GM12878 (cell line): ENCODE measurements at regions not wholly inside any gene's neighbourhood (a gene's known extent, or its start where the extent isn't known, plus 50 kb on each side); places are given as distances from the start of the nearest gene placed in this dataset.

Source experiments
- ATAC-seq: fragments of 200-7000 bp; cut with Tn5 transposase; 3 replicates; pipeline ENCODE4 v1.9.1; 2020; ENCODE audit warnings: mild to moderate bottlenecking, moderate library complexity
- BruUV-seq: library from RNA; stranded (reverse); fragments of 400-500 nt; replicated peaks from 2 replicates; lab custom pipeline; 2021; lab: Mats Ljungman, UMichigan
- CTCF ChIA-PET: fragments of 300-600 bp; sonication (Branson Sonifier 250); formaldehyde crosslinking; extraction: SDS; loops from one replicate; lab custom pipeline; 2021; ENCODE audit warnings: inconsistent platforms; lab: Yijun Ruan, JAX
- POLR2A ChIA-PET: fragments of 350-600 bp; formaldehyde crosslinking; extraction: SDS; loops from one replicate; lab custom pipeline; 2021; ENCODE audit warnings: inconsistent platforms; lab: Charles Lee
- RAD21 ChIA-PET: fragments of 300-600 bp; sonication (Branson Sonifier 250); formaldehyde crosslinking; loops from one replicate; lab custom pipeline; 2023; ENCODE audit warnings: antibody characterized with exemption; ENCODE audit not compliant: unreplicated experiment; lab: Charles Lee
- SMC1A ChIA-PET: fragments of 300-600 bp; sonication (Branson Sonifier 250); formaldehyde crosslinking; loops from one replicate; lab custom pipeline; 2023; ENCODE audit not compliant: unreplicated experiment, uncharacterized antibody; lab: Charles Lee
- DNase-seq: peaks from one replicate; pipeline ENCODE4 v3.0.0-alpha.2; 2011; ENCODE audit warnings: low read depth, low spot score
- FAIRE-seq: peaks from 3 replicates; lab custom pipeline; 2011; peaks lifted over from hg19 to GRCh38; lab: Jason Lieb, UNC
- H2AFZ ChIP-seq: 2 replicates; pipeline ENCODE4 v1.6.0; 2011; ENCODE audit warnings: low read depth, low read length, control low read depth; ENCODE audit not compliant: control insufficient read depth
- H3K27ac ChIP-seq: 2 replicates; pipeline ENCODE4 v1.5.1; 2011; ENCODE audit warnings: control low read depth; ENCODE audit not compliant: control insufficient read depth, insufficient read depth
- H3K27me3 ChIP-seq, 2 experiments: replicated peaks in 1 of 2; 2 replicates each; pipeline versions ENCODE4 v1.6.0 to v1.6.1; 2011; ENCODE audit warnings: low read length in 1 of 2; ENCODE audit not compliant: control insufficient read depth in 2 of 2, insufficient read depth in 2 of 2
- H3K36me3 ChIP-seq, 2 experiments: 2 replicates each; pipeline ENCODE4 v1.5.1; 2011; ENCODE audit warnings: low read length in 1 of 2; ENCODE audit not compliant: control insufficient read depth in 2 of 2, insufficient read depth in 2 of 2
- H3K4me1 ChIP-seq: 2 replicates; pipeline ENCODE4 v1.6.1; 2011; ENCODE audit warnings: mild to moderate bottlenecking, low read length, moderate library complexity, mixed read lengths; ENCODE audit not compliant: control insufficient read depth, insufficient read depth
- H3K4me2 ChIP-seq: 2 replicates; pipeline ENCODE4 v1.6.0; 2011; ENCODE audit warnings: control low read depth; ENCODE audit not compliant: control insufficient read depth, insufficient read depth
- H3K4me3 ChIP-seq: fragments of 200-600 bp; sonication (generic); 2 replicates; pipeline ENCODE4 v1.5.1; 2016
- H3K79me2 ChIP-seq: 2 replicates; pipeline ENCODE4 v1.6.0; 2011; ENCODE audit warnings: low read length; ENCODE audit not compliant: control insufficient read depth, insufficient read depth
- H3K9ac ChIP-seq: 2 replicates; pipeline ENCODE4 v1.8.0; 2011; ENCODE audit warnings: low read length, control low read depth, mixed read lengths; ENCODE audit not compliant: control insufficient read depth, insufficient read depth
- H3K9me3 ChIP-seq: replicated peaks from 3 replicates; pipeline ENCODE4 v1.5.1; 2011; ENCODE audit warnings: mild to moderate bottlenecking, low read length; ENCODE audit not compliant: control insufficient read depth, insufficient read depth
- H4K20me1 ChIP-seq: 2 replicates; pipeline ENCODE4 v1.6.0; 2011; ENCODE audit not compliant: control insufficient read depth, insufficient read depth
- ASH2L ChIP-seq: fragments of 300-600, 200-600 bp; sonication (generic); IDR thresholded peaks from 2 replicates; pipeline ENCODE4 v1.6.1; 2017; ENCODE audit warnings: low read depth, mild to moderate bottlenecking, borderline replicate concordance
- BRCA1 ChIP-seq: IDR thresholded peaks from 2 replicates; pipeline ENCODE4 v1.6.1; 2011; ENCODE audit warnings: low read depth, low read length, improper control_type of control experiment
- CHD1 ChIP-seq: IDR thresholded peaks from 2 replicates; pipeline ENCODE4 v1.6.1; 2012; ENCODE audit warnings: low read depth, low read length, improper control_type of control experiment
- EGR1 ChIP-seq, 2 experiments: IDR thresholded peaks; 1 replicate in 1 of 2; 2 replicates in 1 of 2; pipeline ENCODE4 v1.6.1; 2011 to 2012; ENCODE audit warnings: low read depth in 2 of 2, low read length in 2 of 2, borderline replicate concordance in 1 of 2, mild to moderate bottlenecking in 1 of 2, moderate library complexity in 1 of 2
- MAX ChIP-seq: IDR thresholded peaks from 2 replicates; pipeline ENCODE4 v1.6.1; 2012; ENCODE audit warnings: low read depth, low read length, improper control_type of control experiment
- ZNF24 ChIP-seq: fragments of 450-650 bp; IDR thresholded peaks from 2 replicates; pipeline ENCODE4 v1.6.1; 2017; ENCODE audit warnings: antibody characterized with exemption, mild to moderate bottlenecking
- WGBS: methylation state at CpG from one replicate; pipeline ENCODE4 v1.1.6; 2016; ENCODE audit warnings: low lambda C conversion rate; ENCODE audit not compliant: insufficient replicate concordance, insufficient coverage; ENCODE audit errors: missing lambda C conversion rate; 5-methylcytosine and 5-hydroxymethylcytosine counted together
- in situ Hi-C: fragments of 300-500 bp; cut with MboI; formaldehyde crosslinking; loops from 9 replicates; pipeline ENCODE4 v1.14.3; 2018; ENCODE audit warnings: mixed read lengths
- intact Hi-C: fragments of 100-400 bp; cut with micrococcal nuclease; formaldehyde crosslinking; loops from one replicate; pipeline ENCODE4 v1.14.2; 2022; ENCODE audit not compliant: unreplicated experiment

GRCh38 chr5:86837610-86838009 lies 219.9 kb downstream of the COX7C start:
- TF ChIP-seq ZNF24 (no peak), ASH2L (no peak)
- WGBS, result 42% methylated on average over 2 of the region's 2 CpGs
- Histone ChIP-seq H4K20me1 (no peaks in the 10 kb centered on the region), H3K27me3 (no peaks in the 10 kb centered on the region), H3K27ac (no peak overlapping the region), H3K4me1 (no peaks in the 10 kb centered on the region), H3K79me2 (no peaks in the 10 kb centered on the region), H3K4me2 (no peak overlapping the region), H3K4me3 (no peak overlapping the region), H2AFZ (no peak overlapping the region), H3K36me3 (no peaks in the 10 kb centered on the region), H3K9me3 (no peaks in the 10 kb centered on the region), H3K9ac (no peak overlapping the region)
- no TSS peak for BruUV-seq
- ChIA-PET POLR2A (no interaction called here), CTCF (interaction anchor here (0.9 kb wide), 1 partner anchor 18 kb away, joined by 3 read pairs; no protein-coding TSS in a partner anchor), RAD21 (no interaction called here), SMC1A (no interaction called here)
- FAIRE-seq, result no peak
- in situ Hi-C loops (no loop called here), intact Hi-C loops (no loop called here)
- no peak for DNase-seq
- ATAC-seq, result no peak

GRCh38 chr5:86838083-86838482 lies 220.3 kb downstream of the COX7C start:
- Histone ChIP-seq H3K9ac (no peak overlapping the region), H2AFZ (no peak overlapping the region), H3K4me3 (no peak overlapping the region), H3K36me3 (no peaks in the 10 kb centered on the region), H3K27me3 (no peaks in the 10 kb centered on the region), H3K4me1 (no peaks in the 10 kb centered on the region), H3K4me2 (no peak overlapping the region), H3K9me3 (no peaks in the 10 kb centered on the region), H3K27ac (no peak overlapping the region)
- DNase-seq, result no peak
- POLR2A ChIA-PET, result no interaction called here
- no peak for TF ChIP-seq ASH2L
- TF ChIP-seq EGR1 (IDR thresholded peaks at IDR 0.05; ENCODE audit: borderline replicate concordance in 1 of 2, low read depth in 2 of 2, low read length in 2 of 2), result no peak
- TF ChIP-seq MAX, result no peak
- no peak for TF ChIP-seq CHD1
- no peak for TF ChIP-seq BRCA1
- TF ChIP-seq, all 136 proteins: peak for 0
- ChIA-PET SMC1A (no interaction called here), RAD21 (no interaction called here), CTCF (no interaction called here)
- intact Hi-C loops (no loop called here), in situ Hi-C loops (no loop called here)
- ATAC-seq (no peak), FAIRE-seq (no peak)
- no TSS peak for BruUV-seq
- WGBS, result 54% methylated on average over 2 of the region's 2 CpGs
- Histone ChIP-seq H3K79me2 (no peaks in the 10 kb centered on the region), H4K20me1 (no peaks in the 10 kb centered on the region)
